Activated naive CD4-positive, alpha-beta T cell treated with anti-CD3 and anti-CD28 coated beads, Interleukin-2, amount 50 U/mL, for 24 hours (primary cell): ENCODE measurements at regions not wholly inside any gene's neighbourhood (a gene's known extent, or its start where the extent isn't known, plus 50 kb on each side); places are given as distances from the start of the nearest gene placed in this dataset.

Source experiments
- H3K27ac Mint-ChIP-seq: one replicate; pipeline ENCODE4 v1.8.0; 2021; ENCODE audit warnings: mild to moderate bottlenecking, mixed read lengths
- H3K27me3 Mint-ChIP-seq: one replicate; pipeline ENCODE4 v1.8.0; 2021; ENCODE audit warnings: mixed read lengths
- H3K36me3 Mint-ChIP-seq: one replicate; pipeline ENCODE4 v1.8.0; 2021; ENCODE audit warnings: mixed read lengths
- H3K4me1 Mint-ChIP-seq: one replicate; pipeline ENCODE4 v1.8.0; 2021; ENCODE audit warnings: mixed read lengths
- H3K4me3 Mint-ChIP-seq: one replicate; pipeline ENCODE4 v1.8.0; 2021; ENCODE audit warnings: mild to moderate bottlenecking, mixed read lengths
- H3K9me3 Mint-ChIP-seq: one replicate; pipeline ENCODE4 v1.8.0; 2021; ENCODE audit warnings: mixed read lengths

DNA sequence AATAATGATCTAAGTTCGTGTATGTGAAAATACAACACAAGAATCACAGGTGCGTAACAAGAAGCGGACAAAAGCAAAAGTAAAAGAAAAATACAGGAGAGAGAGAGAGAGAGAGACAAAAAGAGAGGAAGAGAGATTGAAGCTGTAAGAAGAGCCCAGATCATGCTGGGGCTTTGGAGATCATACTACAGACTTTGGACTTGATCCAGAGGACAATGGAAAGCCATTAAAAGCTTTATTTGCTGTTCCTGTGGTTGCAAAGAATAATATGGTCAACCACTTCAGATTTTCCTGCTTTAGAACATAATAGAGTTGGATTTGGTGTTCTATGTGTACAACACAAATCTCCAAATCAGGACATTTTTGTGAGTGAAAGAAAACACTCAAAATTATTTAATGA is 561.4 kb downstream of the CAAP1 start:
- H3K27ac Mint-ChIP-seq = no peak overlapping the region
- H3K4me3 Mint-ChIP-seq = no peak overlapping the region
- no peaks in the 10 kb centered on the region for H3K4me1 Mint-ChIP-seq
- no peaks in the 10 kb centered on the region for H3K9me3 Mint-ChIP-seq
- no peaks in the 10 kb centered on the region for H3K27me3 Mint-ChIP-seq
- H3K36me3 Mint-ChIP-seq = no peaks in the 10 kb centered on the region

GRCh38 chr9:26329974-26330373 is 562.6 kb downstream of the CAAP1 start:
- Mint-ChIP-seq H3K9me3 (no peaks in the 10 kb centered on the region), H3K27me3 (no peaks in the 10 kb centered on the region), H3K4me1 (no peaks in the 10 kb centered on the region), H3K27ac (no peak overlapping the region), H3K4me3 (no peak overlapping the region), H3K36me3 (no peaks in the 10 kb centered on the region)

DNA sequence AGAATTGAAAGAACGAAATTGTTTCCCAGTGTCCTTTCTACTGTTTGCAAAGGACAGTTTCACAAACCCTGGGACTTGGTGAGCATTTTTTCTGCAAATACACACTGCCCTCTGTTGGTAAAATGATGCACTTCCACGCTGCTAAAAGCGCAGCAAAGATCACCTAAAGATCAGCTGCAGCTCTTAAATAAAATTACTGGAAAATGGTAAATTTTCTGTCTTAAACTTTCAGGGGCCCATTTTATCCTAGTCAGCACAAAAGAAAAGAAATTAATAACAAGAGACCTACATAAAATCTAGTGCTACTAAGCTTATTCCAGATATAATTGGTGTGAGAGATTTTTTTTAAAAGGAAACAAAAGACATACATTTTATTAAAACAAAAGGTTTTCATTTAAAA is 566.0 kb downstream of the CAAP1 start:
- Mint-ChIP-seq H3K4me1 (no peaks in the 10 kb centered on the region), H3K36me3 (no peaks in the 10 kb centered on the region), H3K27me3 (no peaks in the 10 kb centered on the region), H3K9me3 (peaks cover 9% of the 10 kb centered on the region), H3K4me3 (no peak overlapping the region), H3K27ac (no peak overlapping the region)

DNA sequence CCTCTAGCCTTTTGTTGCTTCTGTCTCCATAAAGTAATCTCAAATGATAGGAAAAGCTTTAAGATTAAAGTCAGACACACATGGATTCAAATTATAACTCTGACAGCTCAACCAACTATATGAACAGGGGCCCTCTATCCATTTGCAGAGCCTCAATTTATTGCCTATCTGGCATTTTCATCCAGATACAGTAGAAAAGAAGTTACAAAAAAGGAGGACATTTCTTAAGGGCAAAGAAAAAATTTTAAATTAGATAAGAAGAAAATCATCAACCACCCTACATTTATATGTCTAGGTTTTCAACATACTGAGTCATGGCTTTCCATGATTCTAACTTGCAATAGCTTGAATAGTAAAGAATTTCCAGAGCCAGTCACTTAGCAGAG is 567.2 kb downstream of the CAAP1 start:
- H3K36me3 Mint-ChIP-seq = no peaks in the 10 kb centered on the region
- no peaks in the 10 kb centered on the region for H3K4me1 Mint-ChIP-seq
- H3K27me3 Mint-ChIP-seq = no peaks in the 10 kb centered on the region

DNA sequence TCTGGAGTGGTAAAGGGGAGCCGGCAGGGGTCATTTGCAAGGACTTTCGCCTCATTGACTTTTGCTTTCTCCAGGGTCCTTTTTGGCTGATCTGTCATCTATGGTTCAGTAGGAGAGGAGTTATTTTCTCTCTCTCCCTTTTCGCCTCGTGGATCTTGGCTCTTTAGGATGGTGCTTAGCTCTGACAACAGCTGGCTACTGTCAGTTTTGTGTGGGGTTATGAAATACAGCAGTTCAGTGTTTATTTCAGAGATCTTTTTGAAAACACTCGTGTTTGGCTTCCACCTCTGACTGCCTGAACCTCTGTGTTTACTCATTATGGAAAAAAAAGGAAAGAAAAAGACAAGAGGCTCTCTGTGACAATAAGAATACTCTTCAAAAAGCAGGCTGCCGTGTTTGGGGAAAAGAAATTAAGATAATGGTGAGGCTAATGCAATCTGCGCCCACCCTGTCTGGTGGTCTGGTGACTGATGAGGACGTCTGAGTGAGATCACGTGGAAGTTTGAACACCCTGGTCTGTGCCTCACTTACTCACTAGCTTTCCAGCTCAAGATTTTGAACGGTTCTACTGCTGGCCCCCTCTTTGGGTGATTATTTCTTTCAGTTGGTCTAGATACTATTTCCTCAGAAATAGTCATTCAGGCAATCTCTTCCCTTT is 567.7 kb downstream of the CAAP1 start:
- Mint-ChIP-seq H3K9me3 (peaks cover 9% of the 10 kb centered on the region), H3K27me3 (no peaks in the 10 kb centered on the region), H3K27ac (no peak overlapping the region), H3K4me1 (no peaks in the 10 kb centered on the region), H3K36me3 (no peaks in the 10 kb centered on the region), H3K4me3 (no peak overlapping the region)

More for the DNA sequence above, 567.2 kb downstream of the CAAP1 start:
- Mint-ChIP-seq H3K27ac (no peak overlapping the region), H3K9me3 (peaks cover 9% of the 10 kb centered on the region), H3K4me3 (no peak overlapping the region)

DNA sequence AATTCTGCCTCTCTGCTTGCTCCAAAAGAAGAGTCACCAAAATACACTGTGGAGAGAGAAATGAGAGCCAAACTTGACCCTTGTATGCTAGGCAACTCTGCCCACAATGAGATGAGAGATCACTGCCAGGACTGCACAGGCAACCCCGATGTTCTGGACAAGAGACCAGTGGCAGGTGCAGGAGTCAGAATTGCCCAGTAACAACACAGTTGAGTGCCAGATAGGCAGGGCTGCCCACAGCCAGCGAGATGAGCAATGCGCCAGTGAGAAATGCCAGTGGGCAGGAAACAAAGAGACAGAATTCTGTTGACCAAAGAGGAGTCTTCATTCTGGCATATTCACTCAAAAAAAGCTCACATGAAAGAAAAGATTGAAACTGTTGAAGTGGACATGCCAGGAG is 570.7 kb downstream of the CAAP1 start:
- Mint-ChIP-seq H3K27me3 (no peaks in the 10 kb centered on the region), H3K36me3 (no peaks in the 10 kb centered on the region), H3K9me3 (peaks cover 9% of the 10 kb centered on the region), H3K27ac (no peak overlapping the region), H3K4me3 (no peak overlapping the region), H3K4me1 (no peaks in the 10 kb centered on the region)

- Mint-ChIP-seq H3K27ac (no peak overlapping the region), H3K4me3 (no peak overlapping the region), H3K9me3 (peaks cover 9% of the 10 kb centered on the region), H3K4me1 (no peaks in the 10 kb centered on the region), H3K27me3 (no peaks in the 10 kb centered on the region), H3K36me3 (no peaks in the 10 kb centered on the region)
These were observed 572.7 kb downstream of the CAAP1 start for GRCh38 chr9:26319859-26320258.

DNA sequence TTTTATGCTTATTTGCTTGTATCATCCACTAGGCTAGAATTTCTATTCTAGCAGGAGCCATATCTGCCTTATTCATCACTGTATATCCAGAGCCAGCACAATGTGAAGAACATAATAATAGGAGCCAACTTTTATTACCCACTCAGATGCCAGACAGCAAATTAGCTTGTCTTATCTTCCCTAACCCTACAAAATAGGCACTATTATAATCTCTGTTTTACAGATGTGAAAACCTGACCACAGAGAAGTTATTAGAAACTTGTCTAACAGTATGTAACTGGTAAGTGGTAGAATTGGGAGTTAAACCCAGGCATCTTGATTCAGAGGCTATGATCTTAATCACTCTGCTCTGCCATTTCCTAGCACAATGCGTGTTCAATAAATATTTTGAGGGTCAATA is 579.5 kb downstream of the CAAP1 start:
- Mint-ChIP-seq H3K27ac (no peak overlapping the region), H3K4me3 (no peak overlapping the region), H3K27me3 (no peaks in the 10 kb centered on the region), H3K9me3 (no peaks in the 10 kb centered on the region), H3K4me1 (no peaks in the 10 kb centered on the region), H3K36me3 (no peaks in the 10 kb centered on the region)

DNA sequence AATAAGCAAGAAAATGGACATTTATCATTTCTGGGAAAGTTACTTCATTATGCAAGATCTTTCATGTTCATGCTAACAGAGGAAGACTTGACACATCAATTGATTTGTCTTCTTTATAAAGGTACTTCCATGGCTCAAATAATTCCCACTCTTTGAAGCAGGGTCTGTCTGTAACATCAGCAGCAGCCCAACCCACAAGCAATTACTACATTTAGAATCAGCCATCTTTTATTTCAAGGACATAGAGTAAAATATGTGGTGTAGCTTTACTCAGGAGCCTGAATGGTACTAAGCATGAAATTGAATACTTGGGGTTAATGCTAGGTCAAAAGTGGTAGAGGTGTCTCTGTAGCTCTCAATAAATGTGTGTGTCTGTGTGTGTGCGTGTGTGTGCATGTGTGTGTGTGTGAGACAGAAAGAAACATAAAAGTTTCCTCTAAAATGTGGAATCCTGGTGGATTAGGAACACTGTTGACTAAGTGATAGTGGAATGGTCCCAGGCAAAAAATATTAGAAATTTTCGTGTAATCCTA is 581.1 kb downstream of the CAAP1 start:
- Mint-ChIP-seq H3K4me1 (no peaks in the 10 kb centered on the region), H3K27me3 (no peaks in the 10 kb centered on the region), H3K4me3 (no peak overlapping the region), H3K27ac (no peak overlapping the region), H3K36me3 (no peaks in the 10 kb centered on the region), H3K9me3 (no peaks in the 10 kb centered on the region)

DNA sequence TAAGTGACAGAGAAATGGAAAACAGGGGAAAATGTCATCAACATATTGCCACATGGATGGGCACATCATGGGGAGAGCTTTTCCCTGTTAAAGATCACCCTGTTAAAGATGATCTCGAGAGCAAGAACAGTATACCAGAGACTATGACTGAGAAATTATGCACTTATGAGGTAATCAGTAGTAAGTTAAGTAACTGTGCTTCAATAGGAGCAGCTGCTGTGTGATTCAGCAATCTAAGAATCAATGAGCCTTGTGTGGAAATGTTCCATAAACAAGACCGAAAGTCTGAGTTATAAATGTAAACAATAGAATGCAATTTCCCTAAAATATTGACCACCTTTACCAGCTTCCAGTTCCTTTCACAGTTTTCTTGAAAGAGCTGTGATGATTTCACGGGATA is 582.3 kb downstream of the CAAP1 start:
- H3K27me3 Mint-ChIP-seq = no peaks in the 10 kb centered on the region
- no peaks in the 10 kb centered on the region for H3K36me3 Mint-ChIP-seq
- no peaks in the 10 kb centered on the region for H3K4me1 Mint-ChIP-seq
- no peak overlapping the region for H3K4me3 Mint-ChIP-seq
- no peaks in the 10 kb centered on the region for H3K9me3 Mint-ChIP-seq
- no peak overlapping the region for H3K27ac Mint-ChIP-seq

GRCh38 chr9:26308328-26308727 is 584.3 kb downstream of the CAAP1 start:
- Mint-ChIP-seq H3K4me1 (no peaks in the 10 kb centered on the region), H3K27me3 (no peaks in the 10 kb centered on the region), H3K27ac (no peak overlapping the region), H3K36me3 (no peaks in the 10 kb centered on the region), H3K9me3 (no peaks in the 10 kb centered on the region), H3K4me3 (no peak overlapping the region)

DNA sequence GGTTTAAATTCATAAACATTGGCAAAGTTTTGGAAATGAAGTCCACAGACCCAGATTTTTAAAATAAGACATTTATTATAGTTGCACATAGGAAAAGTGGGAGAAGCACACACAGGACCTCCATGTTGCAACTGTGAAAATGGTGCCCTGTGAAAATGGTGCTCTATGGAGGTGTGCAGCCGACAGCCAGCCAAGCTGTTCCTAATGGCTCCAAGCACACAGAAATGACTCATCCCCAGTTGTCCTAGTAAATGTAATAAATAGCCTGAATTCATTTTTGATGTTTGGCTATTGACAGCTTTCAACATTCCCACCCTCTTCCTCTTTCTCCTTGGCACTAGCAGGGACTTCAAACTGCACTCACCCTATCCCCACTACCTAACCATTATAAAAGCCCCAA is 590.9 kb downstream of the CAAP1 start:
- Mint-ChIP-seq H3K27ac (no peak overlapping the region), H3K4me3 (no peak overlapping the region), H3K9me3 (peaks cover 11% of the 10 kb centered on the region), H3K27me3 (no peaks in the 10 kb centered on the region), H3K4me1 (no peaks in the 10 kb centered on the region), H3K36me3 (no peaks in the 10 kb centered on the region)

- H3K36me3 Mint-ChIP-seq = no peaks in the 10 kb centered on the region
- peaks cover 11% of the 10 kb centered on the region for H3K9me3 Mint-ChIP-seq
- H3K4me3 Mint-ChIP-seq = no peak overlapping the region
- no peaks in the 10 kb centered on the region for H3K4me1 Mint-ChIP-seq
- no peak overlapping the region for H3K27ac Mint-ChIP-seq
- H3K27me3 Mint-ChIP-seq = no peaks in the 10 kb centered on the region
These were observed 591.6 kb downstream of the CAAP1 start for GRCh38 chr9:26301046-26301445.

- no peaks in the 10 kb centered on the region for H3K27me3 Mint-ChIP-seq
- no peaks in the 10 kb centered on the region for H3K36me3 Mint-ChIP-seq
- H3K27ac Mint-ChIP-seq = no peak overlapping the region
- H3K4me3 Mint-ChIP-seq = no peak overlapping the region
- H3K4me1 Mint-ChIP-seq = no peaks in the 10 kb centered on the region
- peaks cover 11% of the 10 kb centered on the region for H3K9me3 Mint-ChIP-seq
These were observed 595.6 kb downstream of the CAAP1 start for GRCh38 chr9:26296910-26297572.

- no peak overlapping the region for H3K27ac Mint-ChIP-seq
- H3K36me3 Mint-ChIP-seq = no peaks in the 10 kb centered on the region
- H3K4me1 Mint-ChIP-seq = no peaks in the 10 kb centered on the region
- no peaks in the 10 kb centered on the region for H3K9me3 Mint-ChIP-seq
- H3K27me3 Mint-ChIP-seq = no peaks in the 10 kb centered on the region
- H3K4me3 Mint-ChIP-seq = no peak overlapping the region
These were observed 599.7 kb downstream of the CAAP1 start for GRCh38 chr9:26292943-26293342.

- Mint-ChIP-seq H3K4me1 (no peaks in the 10 kb centered on the region), H3K36me3 (no peaks in the 10 kb centered on the region), H3K27me3 (no peaks in the 10 kb centered on the region), H3K9me3 (peaks cover under 1% of the 10 kb centered on the region), H3K27ac (no peak overlapping the region), H3K4me3 (no peak overlapping the region)
These were observed 593.4 kb upstream of the TUSC1 start for GRCh38 chr9:26271495-26272122.
